GM12891 (cell line): ENCODE measurements at regions not wholly inside any gene's neighbourhood (a gene's known extent, or its start where the extent isn't known, plus 50 kb on each side); places are given as distances from the start of the nearest gene placed in this dataset.

Experiments
- POLR2A ChIP-seq: IDR thresholded peaks from 2 replicates; pipeline ENCODE4 v1.6.1; 2011; ENCODE audit warnings: low read depth, low read length, control low read depth
- POLR2AphosphoS5 ChIP-seq: IDR thresholded peaks from 2 replicates; pipeline ENCODE4 v1.6.1; 2011; ENCODE audit warnings: low read depth, low read length, control low read depth
- TAF1 ChIP-seq: IDR thresholded peaks from 2 replicates; pipeline ENCODE4 v1.6.1; 2011; ENCODE audit warnings: low read depth, low read length, control low read depth

DNA sequence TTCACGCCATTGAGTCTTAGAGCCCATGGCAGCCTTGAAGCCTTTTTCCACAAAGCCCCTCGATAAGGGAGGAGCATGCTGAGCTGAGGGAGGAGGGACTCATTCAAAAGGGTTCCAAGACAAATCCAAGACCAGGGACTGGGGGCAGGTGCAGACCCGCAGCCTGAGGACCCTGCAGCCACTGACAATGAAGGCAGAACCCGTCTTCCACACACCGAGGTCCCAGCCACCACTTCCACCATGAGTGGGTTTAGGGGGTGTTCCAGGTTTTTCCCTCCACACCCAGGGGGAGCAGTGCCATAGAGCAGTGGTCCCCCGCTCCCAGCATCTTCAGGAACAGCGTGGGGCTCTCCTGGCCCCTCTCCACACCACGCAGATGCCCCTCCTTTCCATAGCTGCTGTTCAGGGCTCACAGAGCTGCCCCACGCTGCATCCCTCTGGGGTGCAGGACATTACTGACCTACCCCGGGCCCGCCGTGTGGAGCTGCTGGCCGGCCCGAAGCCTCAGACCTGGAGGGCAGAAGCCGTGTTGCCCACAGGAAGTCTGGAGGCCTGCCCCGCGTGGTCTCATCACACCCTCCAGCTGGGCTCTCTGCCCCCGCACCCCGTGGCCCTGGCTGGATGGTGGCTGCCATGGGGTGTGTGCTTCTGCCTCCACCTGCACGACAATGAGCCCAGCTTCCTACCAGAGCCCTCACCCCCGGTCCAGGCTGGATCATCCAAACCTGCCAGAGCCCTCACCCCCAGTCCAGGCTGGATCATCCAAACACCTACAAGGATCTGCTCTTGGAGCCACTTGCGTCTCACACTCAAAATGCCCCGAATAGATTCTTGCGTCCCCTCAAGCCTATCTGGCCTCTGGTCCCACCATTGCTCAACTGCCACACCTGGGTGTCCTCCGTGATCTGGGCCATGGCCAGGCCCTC, 220.0 kb upstream of the TCERG1L start:
- TF ChIP-seq POLR2A (no peak), TAF1 (no peak), POLR2AphosphoS5 (no peak)
